KMS-11 (cell line): ENCODE measurements at regions not wholly inside any gene's neighbourhood (a gene's known extent, or its start where the extent isn't known, plus 50 kb on each side); places are given as distances from the start of the nearest gene placed in this dataset.

Experiments used
- H2AFZ ChIP-seq: fragments of 200-600 bp; sonication (generic); 2 replicates; pipeline ENCODE4 v1.6.1; 2016; ENCODE audit warnings: antibody characterized with exemption, mixed run types, low read depth
- H3K27ac ChIP-seq: fragments of 200-600 bp; sonication (generic); 2 replicates; pipeline ENCODE4 v1.6.1; 2016; ENCODE audit warnings: mild to moderate bottlenecking, mixed run types
- H3K27me3 ChIP-seq: fragments of 200-600 bp; sonication (generic); 2 replicates; pipeline ENCODE4 v1.6.1; 2017; ENCODE audit warnings: mild to moderate bottlenecking, low read depth, mixed run types, moderate library complexity; ENCODE audit not compliant: insufficient read depth
- H3K36me3 ChIP-seq: fragments of 200-600 bp; sonication (generic); 2 replicates; pipeline ENCODE4 v1.6.1; 2017; ENCODE audit warnings: mild to moderate bottlenecking, mixed run types; ENCODE audit not compliant: insufficient read depth
- H3K4me1 ChIP-seq: fragments of 200-600 bp; sonication (generic); 2 replicates; pipeline ENCODE4 v1.6.1; 2016; ENCODE audit warnings: mild to moderate bottlenecking, low read depth, mixed run types; ENCODE audit not compliant: poor library complexity, severe bottlenecking
- H3K4me2 ChIP-seq: fragments of 200-600 bp; sonication (generic); 2 replicates; pipeline ENCODE4 v1.7.0; 2016; ENCODE audit warnings: mild to moderate bottlenecking, mixed run types
- H3K4me3 ChIP-seq: fragments of 200-600 bp; sonication (generic); IDR thresholded peaks from 2 replicates; pipeline ENCODE4 v1.6.1; 2017; ENCODE audit warnings: low read depth, low read length, mixed read lengths; ENCODE audit not compliant: insufficient read depth
- H3K79me2 ChIP-seq: fragments of 200-600 bp; sonication (generic); 2 replicates; pipeline ENCODE4 v1.6.1; 2016; ENCODE audit warnings: low read depth, mixed run types; ENCODE audit not compliant: insufficient read depth
- H3K9ac ChIP-seq: fragments of 200-600 bp; sonication (generic); 2 replicates; pipeline ENCODE4 v1.6.1; 2016; ENCODE audit warnings: mild to moderate bottlenecking, mixed run types
- H4K20me1 ChIP-seq: fragments of 200-600 bp; sonication (generic); 2 replicates; pipeline ENCODE4 v1.6.1; 2016; ENCODE audit warnings: mild to moderate bottlenecking, mixed run types; ENCODE audit not compliant: insufficient read depth
- TF ChIP-seq, protein P1 (sequence below): fragments of 200-600 bp; sonication (generic); conservative IDR thresholded peaks from 2 replicates; pipeline ENCODE4 v1.6.1; 2017; ENCODE audit warnings: low read depth, mild to moderate bottlenecking, antibody characterized with exemption, low read length, moderate library complexity, mixed read lengths

- Histone ChIP-seq H3K27ac (no peak overlapping the region), H3K4me3 (no peak overlapping the region), H3K4me1 (peaks cover 7% of the 10 kb centered on the region), H3K4me2 (no peak overlapping the region), H2AFZ (no peak overlapping the region), H3K27me3 (no peaks in the 10 kb centered on the region), H3K79me2 (no peaks in the 10 kb centered on the region), H4K20me1 (no peaks in the 10 kb centered on the region), H3K36me3 (no peaks in the 10 kb centered on the region), H3K9ac (no peak overlapping the region)
- TF ChIP-seq, protein P1, sequence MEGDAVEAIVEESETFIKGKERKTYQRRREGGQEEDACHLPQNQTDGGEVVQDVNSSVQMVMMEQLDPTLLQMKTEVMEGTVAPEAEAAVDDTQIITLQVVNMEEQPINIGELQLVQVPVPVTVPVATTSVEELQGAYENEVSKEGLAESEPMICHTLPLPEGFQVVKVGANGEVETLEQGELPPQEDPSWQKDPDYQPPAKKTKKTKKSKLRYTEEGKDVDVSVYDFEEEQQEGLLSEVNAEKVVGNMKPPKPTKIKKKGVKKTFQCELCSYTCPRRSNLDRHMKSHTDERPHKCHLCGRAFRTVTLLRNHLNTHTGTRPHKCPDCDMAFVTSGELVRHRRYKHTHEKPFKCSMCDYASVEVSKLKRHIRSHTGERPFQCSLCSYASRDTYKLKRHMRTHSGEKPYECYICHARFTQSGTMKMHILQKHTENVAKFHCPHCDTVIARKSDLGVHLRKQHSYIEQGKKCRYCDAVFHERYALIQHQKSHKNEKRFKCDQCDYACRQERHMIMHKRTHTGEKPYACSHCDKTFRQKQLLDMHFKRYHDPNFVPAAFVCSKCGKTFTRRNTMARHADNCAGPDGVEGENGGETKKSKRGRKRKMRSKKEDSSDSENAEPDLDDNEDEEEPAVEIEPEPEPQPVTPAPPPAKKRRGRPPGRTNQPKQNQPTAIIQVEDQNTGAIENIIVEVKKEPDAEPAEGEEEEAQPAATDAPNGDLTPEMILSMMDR: no peak
Measured at GRCh38 chr9:87310827-87311523, 186.7 kb upstream of the DAPK1 start.

DNA sequence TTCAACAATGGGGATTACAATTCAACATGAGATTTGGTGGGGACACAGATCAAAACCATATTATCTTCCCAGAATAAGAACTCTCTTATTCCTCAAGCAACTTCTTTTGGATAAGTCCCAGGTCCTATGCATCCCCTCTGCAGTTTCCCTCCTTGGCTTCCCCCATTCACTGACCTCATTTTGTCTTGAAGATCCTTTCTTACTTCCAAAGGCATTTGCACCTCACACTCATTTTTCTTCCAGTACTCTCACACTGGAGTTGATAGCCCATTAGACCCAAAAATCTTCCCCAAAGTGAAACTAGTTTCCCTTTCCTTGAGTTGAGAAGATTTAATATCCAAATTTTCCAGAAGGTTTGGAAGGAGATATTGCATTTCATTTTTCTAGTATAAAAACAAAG is 178.0 kb upstream of the DAPK1 start:
- Histone ChIP-seq H3K27me3 (no peaks in the 10 kb centered on the region), H2AFZ (no peak overlapping the region), H3K4me3 (no peak overlapping the region), H3K27ac (no peak overlapping the region), H3K36me3 (no peaks in the 10 kb centered on the region), H3K79me2 (no peaks in the 10 kb centered on the region), H3K4me1 (no peaks in the 10 kb centered on the region), H3K9ac (no peak overlapping the region), H3K4me2 (no peak overlapping the region), H4K20me1 (no peaks in the 10 kb centered on the region)
- TF ChIP-seq, protein P1: no peak

GRCh38 chr9:87320146-87320884 is 177.4 kb upstream of the DAPK1 start:
- no peaks in the 10 kb centered on the region for H4K20me1 ChIP-seq
- no peaks in the 10 kb centered on the region for H3K4me1 ChIP-seq
- TF ChIP-seq, protein P1: no peak
- H2AFZ ChIP-seq: no peak overlapping the region
- H3K79me2 ChIP-seq: no peaks in the 10 kb centered on the region
- no peaks in the 10 kb centered on the region for H3K27me3 ChIP-seq
- H3K4me2 ChIP-seq: no peak overlapping the region
- no peak overlapping the region for H3K27ac ChIP-seq
- no peaks in the 10 kb centered on the region for H3K36me3 ChIP-seq
- H3K4me3 ChIP-seq: no peak overlapping the region
- no peak overlapping the region for H3K9ac ChIP-seq

DNA sequence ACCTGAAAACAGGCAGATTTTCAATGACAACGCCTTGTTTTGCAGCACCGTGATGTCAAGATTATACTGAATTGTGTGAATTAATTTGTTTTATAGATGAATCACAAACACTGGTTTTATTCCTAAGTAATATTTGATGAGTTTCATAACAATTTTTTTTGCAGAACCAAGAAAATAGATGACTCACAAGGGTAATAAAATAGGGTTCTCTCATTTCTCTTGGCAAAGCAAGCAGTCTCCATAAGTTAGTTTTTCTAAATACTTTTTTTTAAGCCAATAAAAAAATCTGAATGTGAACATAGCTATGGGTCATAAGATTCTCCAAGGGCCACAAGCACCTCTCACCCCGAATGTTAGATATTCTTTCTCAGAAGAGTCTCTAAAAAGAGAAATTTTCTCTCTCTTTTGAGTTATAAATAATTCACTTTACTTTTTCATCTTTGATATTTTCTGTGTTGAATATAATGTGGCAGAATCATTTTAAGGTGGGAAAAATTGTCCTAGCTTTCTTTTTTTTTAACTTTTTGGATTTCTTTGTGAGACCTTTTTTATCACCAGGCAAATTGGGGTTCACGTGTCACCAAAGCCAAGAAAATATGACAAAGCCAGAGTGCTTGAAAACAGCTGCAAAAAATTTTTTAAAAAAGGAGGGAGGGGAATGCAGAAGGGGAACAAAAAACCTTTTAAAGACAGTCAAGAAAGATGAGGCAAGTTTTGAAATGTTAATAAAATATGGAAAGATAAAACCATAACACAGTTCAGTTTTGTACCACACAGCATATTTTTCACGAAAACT is 174.6 kb upstream of the DAPK1 start:
- H3K27ac ChIP-seq: no peak overlapping the region
- H3K4me3 ChIP-seq: no peak overlapping the region
- TF ChIP-seq, protein P1: no peak
- H3K79me2 ChIP-seq: no peaks in the 10 kb centered on the region
- no peak overlapping the region for H3K4me2 ChIP-seq
- no peak overlapping the region for H2AFZ ChIP-seq
- H3K27me3 ChIP-seq: no peaks in the 10 kb centered on the region
- H3K4me1 ChIP-seq: no peaks in the 10 kb centered on the region
- no peaks in the 10 kb centered on the region for H4K20me1 ChIP-seq
- H3K9ac ChIP-seq: no peak overlapping the region
- no peaks in the 10 kb centered on the region for H3K36me3 ChIP-seq
